ENCODE measurements at regions not wholly inside any gene's neighbourhood (a gene's known extent, or its start where the extent isn't known, plus 50 kb on each side); places are given as distances from the start of the nearest gene placed in this dataset.

DNA sequence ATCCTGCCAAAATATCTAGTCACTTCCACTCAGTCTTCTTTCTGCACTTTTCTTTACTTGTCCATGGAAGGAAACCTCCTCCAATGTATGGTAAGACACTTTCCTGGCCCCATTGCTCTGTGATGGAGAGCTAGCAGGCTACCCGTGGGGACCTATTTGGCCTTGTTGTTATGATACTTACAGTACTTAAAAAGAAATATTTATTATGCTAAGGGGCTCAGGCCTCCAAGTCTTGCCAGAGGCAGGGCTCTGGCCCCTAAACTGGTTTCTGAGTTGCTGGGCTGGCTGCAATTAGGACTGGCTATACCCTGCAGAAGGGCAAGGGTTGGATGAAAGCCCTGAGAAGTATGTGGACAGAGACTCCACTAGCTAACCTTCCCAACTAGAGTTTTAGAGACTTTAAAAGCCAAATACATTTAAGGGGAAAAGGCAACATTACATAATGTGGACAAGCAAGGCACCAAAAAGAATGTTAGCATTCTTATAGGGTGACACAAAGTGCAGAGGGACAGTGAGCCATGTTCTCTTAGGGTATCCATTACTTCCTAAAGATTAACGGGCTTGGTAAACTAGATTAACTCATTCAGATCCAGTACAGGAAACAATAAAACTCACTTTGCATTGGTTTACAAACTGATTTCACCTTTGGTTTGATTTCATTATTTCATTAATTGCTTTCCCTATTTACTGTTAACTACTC, 84.9 kb upstream of the INHBA start:
- DNase-seq, result no peak

DNA sequence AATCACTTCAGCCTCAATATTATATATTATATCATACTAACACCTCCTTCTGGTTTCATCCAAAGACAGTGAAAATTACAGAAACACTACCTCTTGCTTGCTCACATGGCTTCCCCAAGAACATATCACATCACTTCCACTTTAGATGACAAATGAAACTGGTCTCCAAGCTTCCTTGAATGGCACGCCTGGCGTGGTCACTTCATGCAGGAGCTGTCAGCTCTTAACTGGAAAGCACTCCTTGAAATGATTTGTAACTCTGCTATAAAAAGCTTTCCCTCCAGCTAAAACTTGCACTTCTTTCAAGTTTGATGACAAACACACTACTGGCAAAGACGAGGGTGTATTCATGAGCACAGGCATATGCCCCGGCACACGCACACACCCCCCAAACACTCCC, 84.1 kb upstream of the INHBA start:
- DNase-seq, result no peak

DNA sequence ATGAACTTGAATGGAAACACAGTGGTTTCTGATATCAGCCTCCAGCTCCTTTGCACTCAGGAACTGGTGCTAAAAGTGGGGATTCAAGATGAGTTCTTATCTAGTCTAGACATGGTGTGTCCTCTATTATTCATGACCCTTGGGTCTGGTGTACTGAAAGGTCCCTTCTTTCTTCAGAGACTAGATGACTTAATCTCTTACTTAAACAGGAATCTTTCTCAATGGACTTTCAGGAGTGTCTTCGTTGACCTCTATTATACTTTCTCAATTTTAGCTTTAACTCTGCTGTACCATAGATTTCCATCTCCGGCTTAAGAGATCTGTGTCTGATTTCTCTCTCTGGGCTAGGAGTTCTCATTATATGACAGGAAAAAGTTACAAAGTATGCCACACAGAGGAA, 83.5 kb upstream of the INHBA start:
- no peak for DNase-seq

DNA sequence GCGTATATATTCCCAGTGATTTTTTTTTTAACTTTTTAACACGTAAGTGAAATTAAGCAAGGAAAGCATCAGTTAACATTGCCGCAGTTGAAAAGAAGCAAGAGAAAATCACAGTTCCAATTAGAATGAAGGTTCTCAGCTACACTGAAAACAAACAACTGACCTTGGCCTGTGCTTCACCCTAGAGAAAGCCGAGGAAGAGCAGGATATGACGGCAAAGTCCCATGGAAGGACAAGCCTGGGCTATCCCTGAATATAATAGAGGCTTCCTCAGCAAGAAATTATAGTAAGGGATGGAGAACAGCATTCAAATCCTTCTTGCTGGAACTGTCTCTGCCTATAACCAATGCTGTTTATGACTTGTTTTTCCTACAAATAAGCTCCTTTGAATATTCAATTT, 83.0 kb upstream of the INHBA start:
- DNase-seq, result no peak

DNA sequence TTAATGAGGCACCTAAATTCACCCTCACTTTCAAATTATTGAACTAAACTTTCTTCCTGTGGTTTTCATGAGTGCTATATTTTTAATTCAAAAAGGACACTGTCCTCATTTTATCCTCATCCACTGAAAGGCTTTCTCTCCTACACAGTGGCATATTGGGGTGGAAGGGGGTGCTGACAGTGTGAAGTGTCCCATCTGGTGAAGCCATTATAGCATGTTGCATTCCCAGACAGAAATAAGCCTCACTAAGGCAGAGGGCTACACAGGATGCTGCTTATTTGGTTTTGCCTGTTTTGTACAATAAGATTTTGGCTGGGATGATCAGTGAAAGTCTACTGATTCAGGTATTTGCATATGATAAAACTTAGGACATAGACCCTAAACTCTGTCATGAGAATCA, 82.4 kb upstream of the INHBA start:
- no peak for DNase-seq

DNA sequence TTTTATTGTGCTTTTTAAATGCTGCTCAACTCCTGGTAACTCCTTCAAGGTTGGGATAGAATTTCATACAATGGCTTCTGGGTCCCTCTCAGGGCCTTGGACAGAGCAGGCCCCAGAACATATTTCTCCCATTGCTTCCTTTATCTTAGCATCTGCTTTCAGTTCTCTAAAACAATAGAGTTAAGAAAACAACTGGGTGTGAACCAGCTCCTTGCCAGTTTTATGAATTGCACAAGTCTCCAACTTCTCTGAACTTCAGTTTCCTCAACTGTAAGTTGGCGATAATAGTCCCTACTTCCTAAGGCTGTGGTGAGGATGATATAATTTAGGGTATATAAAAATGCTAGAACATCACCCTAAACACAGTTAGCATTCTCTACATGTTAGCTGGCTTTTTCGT, 77.0 kb upstream of the INHBA start:
- no peak for DNase-seq

GRCh38 chr7:41777894-41778596, 75.2 kb upstream of the INHBA start:
- DNase-seq, result no peak

DNA sequence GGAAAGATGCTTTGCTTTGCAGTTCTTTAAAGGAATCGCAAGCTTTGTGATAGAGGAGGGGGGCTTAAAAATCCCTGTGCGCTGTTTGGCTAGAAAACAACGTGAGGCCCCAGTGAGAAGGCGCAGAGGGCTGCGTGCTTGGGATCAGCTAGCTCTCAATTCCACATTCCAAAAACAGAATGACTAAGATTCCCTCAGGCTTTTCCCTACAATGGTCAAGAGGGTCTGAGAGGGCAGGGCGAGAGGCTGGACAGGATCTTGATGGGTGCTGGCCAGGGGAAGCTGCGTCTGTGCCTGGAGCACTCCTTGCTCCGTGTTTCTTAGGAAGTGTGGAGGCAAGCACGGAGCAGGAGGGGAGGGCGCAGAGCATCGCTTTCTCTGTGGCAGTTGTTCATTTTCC, 72.1 kb upstream of the INHBA start:
- DNase-seq, result no peak

GRCh38 chr7:41773756-41774155, 70.9 kb upstream of the INHBA start:
- DNase-seq, result no peak

DNA sequence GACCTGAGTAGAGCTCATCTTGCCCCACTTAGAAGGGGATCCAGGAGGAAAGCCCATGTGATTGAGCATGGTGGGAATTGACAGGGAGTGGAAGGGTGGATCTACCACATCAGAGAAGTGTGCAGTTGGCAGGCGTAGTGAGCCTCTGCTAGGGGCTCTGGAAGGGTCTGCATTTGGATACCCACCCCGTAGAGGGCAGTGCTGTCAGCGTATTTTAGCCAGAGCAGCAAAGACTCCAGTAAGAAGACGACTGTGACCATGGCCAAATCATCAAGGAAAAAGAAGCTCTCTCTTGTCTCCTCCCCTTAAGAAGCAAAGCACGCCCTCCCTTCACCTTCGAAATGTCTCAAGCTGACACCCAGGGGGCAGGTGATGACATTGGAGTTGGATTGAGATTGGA, 68.8 kb upstream of the INHBA start:
- DNase-seq, result no peak

DNA sequence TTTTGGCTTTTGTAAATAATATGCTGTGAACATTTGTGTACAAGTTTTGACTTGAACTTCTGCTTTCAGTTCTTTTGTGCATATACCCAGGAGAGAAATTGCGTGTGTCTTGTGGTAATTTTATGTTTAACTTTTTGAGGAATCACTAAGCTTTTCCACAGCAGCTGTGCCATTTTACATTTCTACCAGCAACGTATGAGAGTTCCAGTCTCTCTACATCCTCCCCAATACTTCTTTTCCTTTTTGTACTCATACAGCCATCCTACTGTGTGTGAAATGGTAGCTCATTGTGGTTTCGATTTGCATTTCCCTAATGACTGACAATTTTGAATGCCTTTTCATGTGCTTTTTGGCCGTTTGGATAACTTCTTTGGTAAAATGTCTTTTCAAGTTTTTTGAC, 66.3 kb upstream of the INHBA start:
- DNase-seq, result no peak

DNA sequence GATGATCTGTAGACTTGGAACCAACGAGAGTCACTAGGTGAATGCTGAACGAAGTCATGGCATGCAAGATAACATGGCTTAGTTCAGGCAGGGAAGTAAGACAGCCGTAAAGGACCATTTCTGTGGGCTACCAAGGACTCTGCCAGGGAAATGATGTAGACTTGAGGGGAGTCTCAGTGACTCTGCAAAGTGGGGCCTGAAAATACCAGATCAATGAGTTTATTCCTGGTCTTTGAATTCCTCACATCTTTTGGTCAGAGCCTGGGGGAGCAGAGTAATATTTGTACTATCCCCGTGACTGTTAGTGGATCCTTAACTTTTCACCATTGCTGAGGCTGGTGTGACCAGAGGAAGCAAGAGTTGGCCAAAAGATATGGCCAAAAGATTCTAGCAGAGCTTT, 60.7 kb upstream of the INHBA start:
- DNase-seq, result no peak

GRCh38 chr7:41762641-41763040, 59.8 kb upstream of the INHBA start:
- DNase-seq, result no peak

GRCh38 chr7:41760293-41760692, 57.4 kb upstream of the INHBA start:
- no peak for DNase-seq

- DNase-seq, result no peak
These were observed 55.4 kb upstream of the INHBA start for GRCh38 chr7:41758321-41758720.

GRCh38 chr7:41756650-41757182, 53.8 kb upstream of the INHBA start:
- DNase-seq, result no peak

GRCh38 chr7:41755096-41755495, 52.2 kb upstream of the INHBA start:
- no peak for DNase-seq

GRCh38 chr7:41754046-41754445, 51.2 kb upstream of the INHBA start:
- DNase-seq, result no peak
